ENCODE measurements at regions not wholly inside any gene's neighbourhood (a gene's known extent, or its start where the extent isn't known, plus 50 kb on each side); places are given as distances from the start of the nearest gene placed in this dataset.
A peak's percentile ranks its signal among the peaks of the same experiment; 100 is the strongest.

DNA sequence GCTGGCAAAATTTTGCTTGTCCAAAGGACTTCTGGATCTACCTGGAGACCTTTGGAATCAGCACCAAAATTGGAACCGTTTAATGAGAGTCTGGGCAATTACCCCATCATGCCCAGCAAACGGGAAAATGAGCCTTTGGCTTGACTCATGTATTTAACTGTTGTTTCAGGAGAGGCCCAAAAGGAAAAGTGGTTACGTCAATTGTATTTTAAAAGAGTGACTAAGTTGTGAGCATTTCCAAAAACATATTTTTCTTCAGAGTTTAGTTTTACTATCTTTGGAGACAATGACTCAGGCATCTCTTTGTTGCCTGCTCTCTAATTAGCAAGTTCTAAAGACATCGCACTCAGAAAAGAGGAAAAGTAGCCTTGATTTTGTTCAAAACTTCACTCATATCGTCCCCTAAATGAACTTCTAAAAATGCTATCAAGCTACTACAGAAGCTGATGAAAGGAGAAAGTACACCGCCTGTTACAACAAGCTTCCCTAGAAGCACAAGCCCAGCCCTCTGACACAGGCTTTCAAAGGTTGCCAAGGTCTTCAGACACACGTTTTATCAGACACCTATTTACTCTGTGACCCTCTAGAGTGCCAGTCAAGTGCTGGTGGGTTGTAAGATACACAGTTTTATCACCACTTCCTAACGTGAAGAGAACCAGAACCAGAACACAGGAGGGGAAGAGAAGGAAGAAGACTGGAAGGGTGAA lies 146.2 kb downstream of the TBX18 start:
- FAIRE-seq (no peak), DNase-seq (ENCODE audit: low read depth) (peak; percentile 86)
- TF ChIP-seq, protein P1, sequence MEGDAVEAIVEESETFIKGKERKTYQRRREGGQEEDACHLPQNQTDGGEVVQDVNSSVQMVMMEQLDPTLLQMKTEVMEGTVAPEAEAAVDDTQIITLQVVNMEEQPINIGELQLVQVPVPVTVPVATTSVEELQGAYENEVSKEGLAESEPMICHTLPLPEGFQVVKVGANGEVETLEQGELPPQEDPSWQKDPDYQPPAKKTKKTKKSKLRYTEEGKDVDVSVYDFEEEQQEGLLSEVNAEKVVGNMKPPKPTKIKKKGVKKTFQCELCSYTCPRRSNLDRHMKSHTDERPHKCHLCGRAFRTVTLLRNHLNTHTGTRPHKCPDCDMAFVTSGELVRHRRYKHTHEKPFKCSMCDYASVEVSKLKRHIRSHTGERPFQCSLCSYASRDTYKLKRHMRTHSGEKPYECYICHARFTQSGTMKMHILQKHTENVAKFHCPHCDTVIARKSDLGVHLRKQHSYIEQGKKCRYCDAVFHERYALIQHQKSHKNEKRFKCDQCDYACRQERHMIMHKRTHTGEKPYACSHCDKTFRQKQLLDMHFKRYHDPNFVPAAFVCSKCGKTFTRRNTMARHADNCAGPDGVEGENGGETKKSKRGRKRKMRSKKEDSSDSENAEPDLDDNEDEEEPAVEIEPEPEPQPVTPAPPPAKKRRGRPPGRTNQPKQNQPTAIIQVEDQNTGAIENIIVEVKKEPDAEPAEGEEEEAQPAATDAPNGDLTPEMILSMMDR (IDR thresholded peaks at IDR 0.05; ENCODE audit: insufficient read depth, low read length, severe bottlenecking), result no peak
- Histone ChIP-seq H3K4me3 (ENCODE audit: low read depth, low read length) (no peak overlapping the region), H3K36me3 (ENCODE audit: control insufficient read depth, insufficient read depth, low read length) (no peaks in the 10 kb centered on the region), H3K27me3 (ENCODE audit: control insufficient read depth, insufficient read depth, low read length) (no peaks in the 10 kb centered on the region)

DNA sequence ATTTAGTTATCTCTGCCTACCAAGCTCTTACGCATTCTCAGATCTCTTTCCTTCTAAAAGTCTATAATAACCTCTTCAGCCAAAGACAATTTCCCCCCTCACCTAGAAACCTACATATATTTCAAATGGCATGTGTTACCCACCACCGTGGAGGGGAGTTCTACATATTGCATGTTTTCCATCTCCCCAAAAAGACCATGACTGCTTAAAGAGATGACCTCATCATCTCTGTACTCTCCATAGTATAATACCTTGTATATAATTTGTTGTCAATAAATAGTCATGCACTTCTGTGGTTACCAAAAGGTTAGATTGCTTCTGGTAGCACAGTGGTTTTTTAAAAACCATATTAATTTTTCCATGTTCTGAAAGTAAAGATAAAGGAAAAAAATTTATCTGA lies 148.4 kb downstream of the TBX18 start:
- Histone ChIP-seq H3K36me3 (ENCODE audit: control insufficient read depth, insufficient read depth, low read length) (no peaks in the 10 kb centered on the region), H3K4me3 (ENCODE audit: low read depth, low read length) (no peak overlapping the region), H3K27me3 (ENCODE audit: control insufficient read depth, insufficient read depth, low read length) (no peaks in the 10 kb centered on the region)
- no peak for DNase-seq (ENCODE audit: low read depth)
- TF ChIP-seq, protein P1 (IDR thresholded peaks at IDR 0.05; ENCODE audit: insufficient read depth, low read length, severe bottlenecking), result no peak
- FAIRE-seq, result no peak

DNA sequence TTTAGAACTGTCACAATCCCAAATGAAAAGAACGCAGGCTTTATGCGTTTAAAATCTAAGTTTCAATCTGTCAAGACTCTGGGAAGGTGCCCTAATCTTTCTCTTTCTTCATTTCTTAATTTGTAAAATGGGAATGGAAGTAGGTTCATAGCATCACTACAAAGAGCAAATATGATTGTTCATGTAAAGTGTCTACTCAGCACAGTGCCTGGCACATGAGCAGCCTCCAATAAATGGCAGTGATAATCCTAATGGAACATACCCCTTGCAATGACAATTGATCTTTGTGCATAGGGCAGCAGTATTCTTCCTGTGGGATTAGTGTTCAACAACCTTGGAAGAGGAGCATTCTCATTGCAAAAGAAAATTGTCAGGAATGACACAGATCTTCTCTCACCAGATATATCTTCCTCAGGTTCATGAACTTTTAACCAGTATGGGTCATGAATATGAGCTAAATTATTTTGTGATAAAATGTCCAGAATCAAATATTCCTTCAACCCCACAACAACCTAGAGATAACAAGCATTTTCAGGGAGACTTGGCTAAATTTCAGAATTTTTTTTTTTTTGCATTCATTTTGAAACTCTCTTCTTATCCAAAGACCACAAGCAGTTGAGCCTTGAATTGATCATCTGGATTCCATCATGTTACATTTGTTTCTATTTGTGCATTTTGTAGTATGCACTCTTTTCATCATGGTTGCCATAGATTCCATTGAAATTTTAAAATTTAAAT lies 149.1 kb downstream of the TBX18 start:
- TF ChIP-seq, protein P1 (IDR thresholded peaks at IDR 0.05; ENCODE audit: insufficient read depth, low read length, severe bottlenecking), result no peak
- DNase-seq (ENCODE audit: low read depth) (no peak), FAIRE-seq (no peak)
- no peaks in the 10 kb centered on the region for H3K27me3 ChIP-seq (ENCODE audit: control insufficient read depth, insufficient read depth, low read length)
- no peak overlapping the region for H3K4me3 ChIP-seq (ENCODE audit: low read depth, low read length)
- H3K36me3 ChIP-seq (ENCODE audit: control insufficient read depth, insufficient read depth, low read length), result no peaks in the 10 kb centered on the region

- Histone ChIP-seq H3K27me3 (ENCODE audit: control insufficient read depth, insufficient read depth, low read length) (no peaks in the 10 kb centered on the region), H3K36me3 (ENCODE audit: control insufficient read depth, insufficient read depth, low read length) (no peaks in the 10 kb centered on the region), H3K4me3 (ENCODE audit: low read depth, low read length) (no peak overlapping the region)
- no peak for FAIRE-seq
- DNase-seq (ENCODE audit: low read depth), result no peak
- TF ChIP-seq, protein P1 (IDR thresholded peaks at IDR 0.05; ENCODE audit: insufficient read depth, low read length, severe bottlenecking), result no peak
These were observed 157.5 kb downstream of the TBX18 start for GRCh38 chr6:84606860-84607259.

DNA sequence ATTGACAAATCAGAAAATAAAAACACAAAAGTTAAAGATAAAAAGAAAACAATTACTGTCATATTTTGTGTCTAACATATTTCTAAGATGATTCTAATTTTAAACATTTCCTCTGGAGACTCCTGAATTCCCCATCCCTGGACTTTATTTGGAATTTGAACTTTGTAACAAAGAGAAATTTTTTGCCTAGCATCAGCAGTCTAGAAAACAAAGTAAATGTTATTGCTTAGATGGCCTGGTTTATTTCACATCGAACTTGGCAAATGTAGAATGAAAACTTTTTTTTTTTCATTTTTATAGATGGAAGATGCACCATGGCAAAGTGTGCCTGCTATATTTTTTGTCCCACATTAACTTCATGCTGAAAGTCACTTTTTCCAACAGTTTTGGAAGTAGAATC lies 159.1 kb downstream of the TBX18 start:
- TF ChIP-seq, protein P1 (IDR thresholded peaks at IDR 0.05; ENCODE audit: insufficient read depth, low read length, severe bottlenecking), result no peak

More for the DNA sequence above, 159.1 kb downstream of the TBX18 start:
- Histone ChIP-seq H3K4me3 (ENCODE audit: low read depth, low read length) (no peak overlapping the region), H3K36me3 (ENCODE audit: control insufficient read depth, insufficient read depth, low read length) (no peaks in the 10 kb centered on the region), H3K27me3 (ENCODE audit: control insufficient read depth, insufficient read depth, low read length) (no peaks in the 10 kb centered on the region)
- no peak for DNase-seq (ENCODE audit: low read depth)
- FAIRE-seq, result no peak

Measured in bronchial epithelial cell (primary cell).